Tibial nerve (tissue), 3 donors: ENCODE measurements at regions not wholly inside any gene's neighbourhood (a gene's known extent, or its start where the extent isn't known, plus 50 kb on each side); places are given as distances from the start of the nearest gene placed in this dataset.
A peak's percentile ranks its signal among the peaks of the same experiment; 100 is the strongest.

Experiments
- POLR2A ChIP-seq, 2 donors: fragments of 450-650 bp; IDR thresholded peaks; one replicate each; pipeline ENCODE4 v1.6.1; 2017; ENCODE audit warnings: antibody characterized with exemption in 2 of 2, mild to moderate bottlenecking in 2 of 2, moderate library complexity in 2 of 2
- TF ChIP-seq, protein P1 (sequence below), 5 experiments: fragments of 200-600 bp in 3 of 5; fragments of 450-650 bp in 2 of 5; sonication (generic) in 3 of 5; IDR thresholded peaks; one replicate each; pipeline ENCODE4 v1.5.1; 2016 to 2019; ENCODE audit warnings: antibody characterized with exemption in 5 of 5, mild to moderate bottlenecking in 3 of 5, moderate library complexity in 2 of 5

DNA sequence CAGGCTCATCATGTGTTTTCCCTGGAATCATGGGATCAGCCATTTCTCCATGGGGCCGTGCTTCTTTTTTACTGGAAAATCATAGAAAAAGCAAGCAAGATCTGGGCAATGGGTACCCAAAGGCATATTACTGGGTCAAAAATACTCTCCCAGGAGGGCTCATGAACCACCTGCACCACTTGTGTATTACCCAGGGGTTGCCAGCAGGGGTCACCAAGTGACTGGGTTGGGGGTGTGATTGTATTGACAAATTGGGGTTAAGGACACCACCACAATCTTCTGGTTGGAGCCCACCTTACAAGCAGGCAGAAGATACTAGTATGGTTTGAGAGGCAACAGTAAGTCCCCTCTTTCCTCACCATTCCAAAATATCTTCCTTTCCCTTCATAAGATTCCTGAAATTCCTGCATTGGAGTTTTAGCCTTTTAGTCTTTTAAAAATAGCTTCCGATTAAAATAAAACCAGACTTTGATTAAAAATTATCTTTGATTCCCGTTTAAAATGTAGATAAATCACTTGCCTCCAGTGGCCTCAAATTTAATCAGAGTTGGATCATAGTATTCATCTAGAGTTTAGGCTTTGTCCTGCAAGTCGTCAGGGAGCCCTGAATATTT is 603.3 kb downstream of the KIF4B start:
- TF ChIP-seq, protein P1, sequence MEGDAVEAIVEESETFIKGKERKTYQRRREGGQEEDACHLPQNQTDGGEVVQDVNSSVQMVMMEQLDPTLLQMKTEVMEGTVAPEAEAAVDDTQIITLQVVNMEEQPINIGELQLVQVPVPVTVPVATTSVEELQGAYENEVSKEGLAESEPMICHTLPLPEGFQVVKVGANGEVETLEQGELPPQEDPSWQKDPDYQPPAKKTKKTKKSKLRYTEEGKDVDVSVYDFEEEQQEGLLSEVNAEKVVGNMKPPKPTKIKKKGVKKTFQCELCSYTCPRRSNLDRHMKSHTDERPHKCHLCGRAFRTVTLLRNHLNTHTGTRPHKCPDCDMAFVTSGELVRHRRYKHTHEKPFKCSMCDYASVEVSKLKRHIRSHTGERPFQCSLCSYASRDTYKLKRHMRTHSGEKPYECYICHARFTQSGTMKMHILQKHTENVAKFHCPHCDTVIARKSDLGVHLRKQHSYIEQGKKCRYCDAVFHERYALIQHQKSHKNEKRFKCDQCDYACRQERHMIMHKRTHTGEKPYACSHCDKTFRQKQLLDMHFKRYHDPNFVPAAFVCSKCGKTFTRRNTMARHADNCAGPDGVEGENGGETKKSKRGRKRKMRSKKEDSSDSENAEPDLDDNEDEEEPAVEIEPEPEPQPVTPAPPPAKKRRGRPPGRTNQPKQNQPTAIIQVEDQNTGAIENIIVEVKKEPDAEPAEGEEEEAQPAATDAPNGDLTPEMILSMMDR (IDR thresholded peaks at IDR 0.05), result peak; percentile 16 to 48 (median 29)
- TF ChIP-seq POLR2A (IDR thresholded peaks at IDR 0.05), result no peak
